ENCODE measurements at regions not wholly inside any gene's neighbourhood (a gene's known extent, or its start where the extent isn't known, plus 50 kb on each side); places are given as distances from the start of the nearest gene placed in this dataset.
"Not testable (repeated sequence)": the region's sequence is repeated elsewhere in the genome, so short reads cannot be mapped to it uniquely, and the experiment has no call there.

- DNase-seq = no peak
Measured at GRCh38 chr22:22118987-22119386, 125.6 kb upstream of the VPREB1 start.

DNA sequence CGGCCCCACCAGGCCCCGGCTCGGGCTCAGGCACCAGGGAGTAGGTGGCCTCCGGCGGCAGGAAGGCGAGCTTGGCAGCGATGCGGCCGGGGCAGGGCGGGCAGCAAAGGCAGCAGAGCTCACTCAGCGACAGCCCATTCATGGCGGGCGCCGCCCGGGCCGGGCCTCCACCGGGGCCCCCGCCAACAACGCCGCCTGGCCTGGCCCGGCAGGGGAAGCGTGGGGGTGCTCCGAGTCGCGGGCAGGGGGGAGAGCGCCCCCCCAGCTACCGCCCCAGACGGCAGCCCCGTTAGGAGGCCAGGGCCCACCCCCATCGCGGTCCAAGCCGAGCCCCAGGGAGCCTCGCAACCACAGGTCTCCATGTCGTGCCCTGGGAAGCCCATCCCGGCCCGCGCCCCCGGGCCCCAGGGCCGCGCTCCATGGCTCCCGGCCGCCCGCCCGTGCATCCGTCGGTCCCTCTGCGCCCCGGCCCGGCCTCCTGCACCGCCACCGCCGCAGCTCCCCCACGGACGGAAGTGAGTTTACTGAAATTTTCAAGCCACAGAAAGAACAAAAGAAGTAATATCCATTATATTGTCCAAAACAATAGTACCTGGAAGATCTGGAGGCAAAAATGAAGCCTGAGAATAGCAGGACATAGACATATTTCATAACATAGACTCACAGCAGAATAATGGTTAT, 126.6 kb upstream of the VPREB1 start:
- not testable (repeated sequence) for DNase-seq

DNA sequence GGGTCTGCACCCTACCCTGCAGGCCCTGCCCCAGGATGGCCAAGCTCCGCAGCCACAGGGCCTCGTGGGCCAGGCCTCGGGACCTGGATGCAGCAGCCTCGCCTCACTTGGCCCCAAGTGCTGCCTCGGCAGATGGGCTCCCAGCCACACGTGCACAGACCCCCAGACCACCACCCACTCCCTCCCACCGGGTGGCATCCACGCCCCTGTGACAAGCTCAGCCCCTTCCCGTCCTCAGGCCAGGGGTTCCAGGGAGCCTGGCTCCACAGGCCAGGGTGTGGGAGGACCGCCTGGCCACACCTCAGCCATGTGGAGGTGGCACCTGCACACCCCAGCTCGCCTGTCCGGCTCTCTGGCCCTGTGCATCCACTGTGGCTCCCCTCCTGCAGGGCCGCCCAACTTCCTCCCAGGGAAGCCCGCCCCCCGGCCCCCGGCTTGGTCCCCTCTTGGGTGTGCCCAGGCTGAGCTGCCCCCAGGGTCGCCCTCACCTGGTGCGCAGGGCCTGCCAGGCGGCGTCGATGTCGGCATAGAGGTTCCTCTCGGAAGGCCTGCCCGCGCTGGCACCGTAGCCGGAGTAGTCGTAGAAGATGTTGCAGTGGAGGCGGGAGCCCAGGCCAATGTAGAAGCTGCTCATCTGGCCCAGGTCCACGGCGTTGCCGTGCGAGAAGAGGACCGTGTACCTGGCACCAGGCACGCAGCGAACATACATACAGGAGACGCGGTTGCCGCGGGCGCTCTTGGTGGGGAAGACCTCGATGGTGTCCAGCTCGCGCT, 127.4 kb upstream of the VPREB1 start:
- DNase-seq = not testable (repeated sequence)

DNA sequence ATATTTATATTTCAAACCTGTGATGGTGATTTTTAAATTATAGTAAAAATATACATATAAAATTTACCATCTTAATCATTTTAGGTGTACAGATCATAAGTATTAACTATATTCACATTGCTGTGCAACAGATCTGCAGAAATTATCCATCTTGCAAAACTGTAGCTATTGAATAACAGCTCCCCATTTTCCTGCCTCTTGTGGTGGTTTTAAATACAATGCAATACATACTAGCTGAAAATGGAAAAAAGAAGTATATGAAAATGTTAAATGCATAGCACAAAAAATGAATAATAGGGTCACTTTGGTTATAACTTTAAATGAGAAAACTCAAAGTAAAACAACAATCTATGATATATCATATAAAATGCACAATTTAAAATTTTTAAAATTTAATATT, 130.9 kb upstream of the VPREB1 start:
- no peak for DNase-seq

GRCh38 chr22:22112533-22113294, 130.1 kb upstream of the TOP3B start:
- no peak for DNase-seq

DNA sequence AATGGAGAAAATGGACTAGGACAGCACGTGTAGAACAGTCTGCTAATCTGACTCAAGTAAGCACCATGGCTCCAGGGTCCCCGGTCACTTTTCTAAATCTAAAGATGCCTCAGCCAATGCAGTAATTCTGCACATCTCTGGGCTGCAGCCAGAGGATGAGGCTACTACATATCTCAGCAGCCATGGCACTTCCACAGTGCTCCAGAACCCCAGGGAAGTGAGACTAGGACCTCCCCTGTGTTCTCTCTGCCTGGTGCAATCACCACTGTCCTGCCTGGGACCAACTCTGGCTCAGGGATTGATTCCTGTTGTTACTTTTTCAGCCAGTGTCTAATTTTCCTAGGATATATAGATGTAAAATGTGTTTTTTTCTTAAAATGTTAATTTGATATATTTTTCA, 129.4 kb upstream of the TOP3B start:
- no peak for DNase-seq

- peak; percentile 59 for DNase-seq
Measured at GRCh38 chr22:22111267-22111751, 128.7 kb upstream of the TOP3B start.

- DNase-seq = peak; percentile 57
Measured at GRCh38 chr22:22110548-22111266, 128.1 kb upstream of the TOP3B start.

- no peak for DNase-seq
Measured at GRCh38 chr22:22109693-22110466, 127.3 kb upstream of the TOP3B start.

- no peak for DNase-seq
Measured at GRCh38 chr22:22106855-22107254, 124.3 kb upstream of the TOP3B start.

- DNase-seq = no peak
Measured at GRCh38 chr22:22105364-22105763, 122.8 kb upstream of the TOP3B start.

GRCh38 chr22:22103078-22103875, 120.7 kb upstream of the TOP3B start:
- DNase-seq = no peak

DNA sequence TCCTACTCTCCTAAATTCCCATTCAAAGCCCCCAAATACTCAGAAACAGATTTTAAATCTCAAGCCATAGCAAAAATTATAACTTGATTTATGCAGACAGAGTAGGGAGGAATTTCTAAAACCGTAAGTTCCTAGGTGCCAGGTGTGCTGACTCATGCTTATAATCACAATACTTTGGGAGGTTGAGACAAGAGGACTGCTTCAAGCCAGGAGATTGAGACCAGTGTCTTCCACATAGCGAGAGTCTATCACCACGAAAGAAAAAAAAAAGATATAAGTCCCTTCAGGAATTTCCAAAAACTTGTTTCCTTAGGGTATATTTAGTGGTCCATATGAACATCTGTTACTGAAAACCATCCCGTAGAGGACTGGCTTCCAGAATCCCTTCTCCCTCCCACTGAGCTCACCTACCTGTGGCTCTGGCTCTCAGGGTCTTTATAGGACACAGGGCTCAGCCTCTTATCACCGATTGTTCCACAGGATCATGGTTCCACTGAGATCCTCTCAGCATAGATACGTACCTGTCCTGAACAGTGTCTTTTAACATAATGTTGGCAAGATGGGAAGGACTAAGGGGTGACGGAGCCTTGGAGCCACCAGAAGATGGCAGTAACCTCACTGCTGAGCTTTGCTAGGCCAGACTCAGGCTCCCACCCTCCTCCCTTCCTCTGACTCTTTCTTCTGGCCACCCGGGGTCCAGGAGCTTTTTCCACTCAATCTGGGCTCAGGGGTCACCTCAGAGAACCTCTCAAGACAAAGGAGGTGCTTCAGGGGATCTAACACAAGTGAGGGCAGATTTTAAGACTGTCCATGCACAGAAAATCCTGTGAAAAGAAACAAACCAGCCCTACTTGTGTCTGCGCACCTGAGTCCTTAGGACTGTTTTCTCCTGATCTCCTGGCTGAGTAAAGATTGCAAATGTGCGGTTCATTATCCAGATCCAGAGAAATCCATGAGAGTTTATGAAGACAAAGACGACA, 117.5 kb upstream of the TOP3B start:
- DNase-seq = no peak

GRCh38 chr22:22099194-22099486, 116.6 kb upstream of the TOP3B start:
- no peak for DNase-seq

GRCh38 chr22:22098457-22099193, 116.0 kb upstream of the TOP3B start:
- no peak for DNase-seq

GRCh38 chr22:22097727-22098228, 115.2 kb upstream of the TOP3B start:
- no peak for DNase-seq

- DNase-seq = no peak
Measured at GRCh38 chr22:22094921-22095320, 112.3 kb upstream of the TOP3B start.

- DNase-seq = no peak
Measured at GRCh38 chr22:22094514-22094913, 111.9 kb upstream of the TOP3B start.

GRCh38 chr22:22093743-22094142, 111.2 kb upstream of the TOP3B start:
- no peak for DNase-seq
